ENCODE measurements at regions not wholly inside any gene's neighbourhood (a gene's known extent, or its start where the extent isn't known, plus 50 kb on each side); places are given as distances from the start of the nearest gene placed in this dataset.

GRCh38 chr2:186033541-186033940 is 294.9 kb downstream of the FSIP2 start:
- TF ChIP-seq POLR2A (IDR thresholded peaks at IDR 0.05; ENCODE audit: extremely low read depth, insufficient read length) (no peak), MAX (IDR thresholded peaks at IDR 0.05; ENCODE audit: low read depth, low read length) (no peak), CTCF (IDR thresholded peaks at IDR 0.05; ENCODE audit: low read depth, low read length) (no peak)
